Neural cell (in vitro differentiated cells): ENCODE measurements at regions not wholly inside any gene's neighbourhood (a gene's known extent, or its start where the extent isn't known, plus 50 kb on each side); places are given as distances from the start of the nearest gene placed in this dataset.

ENCODE experiments used
- CTCF ChIP-seq: fragments of 450-650 bp; IDR thresholded peaks from 2 replicates; pipeline ENCODE4 v1.5.1; 2014; ENCODE audit warnings: antibody characterized with exemption, mild to moderate bottlenecking, moderate library complexity; ENCODE audit not compliant: poor library complexity, severe bottlenecking
- EP300 ChIP-seq: fragments of 450-650 bp; conservative IDR thresholded peaks from 2 replicates; pipeline ENCODE4 v1.6.1; 2014; ENCODE audit warnings: antibody characterized with exemption, mild to moderate bottlenecking, moderate library complexity; ENCODE audit not compliant: poor library complexity, severe bottlenecking
- EZH2 ChIP-seq: fragments of 200-600, 300-800 bp; shearing (Covaris generic), sonication (generic); IDR thresholded peaks from 2 replicates; pipeline ENCODE4 v1.6.1; 2014; ENCODE audit warnings: antibody characterized with exemption, low read length, borderline replicate concordance, mild to moderate bottlenecking; ENCODE audit not compliant: insufficient read depth, poor library complexity, severe bottlenecking
- MXI1 ChIP-seq: fragments of 450-650 bp; conservative IDR thresholded peaks from 2 replicates; pipeline ENCODE4 v1.6.1; 2014; ENCODE audit warnings: antibody characterized with exemption, mild to moderate bottlenecking; ENCODE audit not compliant: poor library complexity, severe bottlenecking
- POLR2AphosphoS5 ChIP-seq: IDR thresholded peaks from 2 replicates; pipeline ENCODE4 v1.6.1; 2012
- RAD21 ChIP-seq: fragments of 450-650 bp; conservative IDR thresholded peaks from 2 replicates; pipeline ENCODE4 v1.6.1; 2014; ENCODE audit warnings: antibody characterized with exemption, mild to moderate bottlenecking, moderate library complexity
- SMC3 ChIP-seq: fragments of 450-650 bp; conservative IDR thresholded peaks from 2 replicates; pipeline ENCODE4 v1.6.1; 2014; ENCODE audit warnings: antibody characterized with exemption, mild to moderate bottlenecking, moderate library complexity; ENCODE audit not compliant: poor library complexity
- TAF1 ChIP-seq: IDR thresholded peaks from 2 replicates; pipeline ENCODE4 v1.6.1; 2012; ENCODE audit warnings: low read depth

GRCh38 chr7:132022188-132022587 is 465.8 kb upstream of the PODXL start:
- TF ChIP-seq CTCF (no peak), SMC3 (no peak), EZH2 (no peak), TAF1 (no peak), EP300 (no peak), MXI1 (no peak), POLR2AphosphoS5 (no peak), RAD21 (no peak)
